ENCODE measurements at regions not wholly inside any gene's neighbourhood (a gene's known extent, or its start where the extent isn't known, plus 50 kb on each side); places are given as distances from the start of the nearest gene placed in this dataset.

DNA sequence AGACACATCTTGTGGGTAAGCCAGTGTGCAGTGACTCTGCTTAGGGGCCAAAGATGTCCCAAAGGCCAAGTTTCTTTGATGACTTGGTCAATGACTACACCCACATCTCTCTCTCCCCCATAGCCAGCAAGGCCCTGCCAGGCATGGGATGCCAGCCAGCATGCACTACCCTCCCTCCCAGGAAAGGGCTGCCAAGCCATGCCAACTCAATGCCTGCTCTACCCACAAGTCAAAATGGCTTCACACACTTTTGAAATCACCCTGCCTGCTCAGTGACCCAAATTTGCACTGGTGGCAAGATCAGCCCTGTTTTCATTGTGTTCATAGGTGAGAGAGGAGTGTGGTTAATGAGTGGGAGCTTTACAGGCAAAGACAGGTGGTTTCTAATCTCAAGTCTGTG is 112.5 kb downstream of the MATN1 start:
- no peak for TF ChIP-seq POLR2A (IDR thresholded peaks at IDR 0.05; ENCODE audit: low read depth, low read length)
- no peak for TF ChIP-seq POLR2AphosphoS5 (IDR thresholded peaks at IDR 0.05; ENCODE audit: low read depth, low read length)
- no peak for TF ChIP-seq TAF1 (IDR thresholded peaks at IDR 0.05; ENCODE audit: borderline replicate concordance, low read depth, low read length)
